Esophagus squamous epithelium (tissue), 5 donors: ENCODE measurements at regions not wholly inside any gene's neighbourhood (a gene's known extent, or its start where the extent isn't known, plus 50 kb on each side); places are given as distances from the start of the nearest gene placed in this dataset.

Experiments
- DNase-seq: peaks from one replicate; lab custom pipeline; 2025; lab: John Stamatoyannopoulos, UW
- H3K27ac ChIP-seq, 4 donors: fragments of 200-600 bp; sonication (generic); one replicate each; pipeline ENCODE4 v1.5.1; 2016 to 2019; ENCODE audit warnings: mild to moderate bottlenecking in 1 of 4
- H3K27me3 ChIP-seq, 4 donors: fragments of 200-600 bp; sonication (generic); 1 replicate in 3 of 4; 2 replicates in 1 of 4; pipeline versions ENCODE4 v1.5.1 to v1.6.0; 2017 to 2021; ENCODE audit warnings: antibody characterized with exemption in 1 of 4
- H3K36me3 ChIP-seq, 3 donors: fragments of 200-600 bp; sonication (generic); one replicate each; pipeline ENCODE4 v1.5.1; 2016 to 2019
- H3K4me1 ChIP-seq, 3 donors: fragments of 200-600 bp; sonication (generic); one replicate each; pipeline ENCODE4 v1.5.1; 2017 to 2019
- H3K4me3 ChIP-seq, 4 donors: fragments of 200-600 bp; sonication (generic); 1 replicate in 3 of 4; 2 replicates in 1 of 4; pipeline ENCODE4 v1.5.1; 2016 to 2019; ENCODE audit warnings: mild to moderate bottlenecking in 2 of 4, moderate library complexity in 1 of 4
- H3K9me3 ChIP-seq, 3 donors: fragments of 200-600 bp; sonication (generic); one replicate each; pipeline ENCODE4 v1.5.1; 2016 to 2019
- POLR2A ChIP-seq, 4 donors: fragments of 450-650 bp; IDR thresholded peaks; one replicate each; pipeline ENCODE4 v1.6.1; 2017; ENCODE audit warnings: antibody characterized with exemption in 4 of 4, mild to moderate bottlenecking in 4 of 4, moderate library complexity in 3 of 4
- WGBS, 2 donors: methylation state at CpG; one replicate each; pipeline ENCODE4 v1.1.5; 2018; 5-methylcytosine and 5-hydroxymethylcytosine counted together
- intact Hi-C: fragments of 100-400 bp; cut with DNase I; formaldehyde crosslinking; loops from one replicate; pipeline ENCODE4 v1.15.0; 2022
- TF ChIP-seq, protein P1 (sequence below), 6 experiments: fragments of 450-650 bp in 4 of 6; fragments of 200-600 bp in 2 of 6; sonication (generic) in 2 of 6; IDR thresholded peaks; one replicate each; pipeline ENCODE4 v1.5.1; 2016 to 2019; ENCODE audit warnings: antibody characterized with exemption in 6 of 6, mild to moderate bottlenecking in 4 of 6, moderate library complexity in 4 of 6
- donor health status: DM: yes; HTN: yes; CAD: no.

DNA sequence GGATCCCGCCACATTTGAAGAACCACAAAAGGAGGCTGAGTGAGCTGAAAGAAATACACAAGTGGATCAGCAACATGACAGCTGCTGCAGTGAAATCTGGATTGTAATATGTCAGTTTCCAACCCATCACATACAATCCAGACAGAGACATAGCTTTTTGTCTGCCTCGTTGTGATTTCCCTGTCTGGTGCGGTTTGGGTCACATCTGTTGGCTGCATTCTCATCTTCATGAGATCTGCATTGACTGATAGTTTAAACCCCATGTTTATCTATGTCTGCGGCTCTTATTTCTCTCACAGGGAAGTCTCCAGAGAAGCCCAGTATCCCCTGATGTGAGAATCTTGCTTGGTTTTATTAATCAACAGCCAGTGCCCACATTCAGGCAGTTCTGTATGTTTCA lies 403.1 kb upstream of the ZNF608 start:
- H3K27me3 ChIP-seq = no peaks in the 10 kb centered on the region
- no peak overlapping the region for H3K27ac ChIP-seq
- H3K9me3 ChIP-seq = no peaks in the 10 kb centered on the region
- no peak overlapping the region for H3K4me3 ChIP-seq
- 72 to 82% methylated on average over 4 of the region's 4 CpGs for WGBS, 2 donors
- TF ChIP-seq, protein P1, sequence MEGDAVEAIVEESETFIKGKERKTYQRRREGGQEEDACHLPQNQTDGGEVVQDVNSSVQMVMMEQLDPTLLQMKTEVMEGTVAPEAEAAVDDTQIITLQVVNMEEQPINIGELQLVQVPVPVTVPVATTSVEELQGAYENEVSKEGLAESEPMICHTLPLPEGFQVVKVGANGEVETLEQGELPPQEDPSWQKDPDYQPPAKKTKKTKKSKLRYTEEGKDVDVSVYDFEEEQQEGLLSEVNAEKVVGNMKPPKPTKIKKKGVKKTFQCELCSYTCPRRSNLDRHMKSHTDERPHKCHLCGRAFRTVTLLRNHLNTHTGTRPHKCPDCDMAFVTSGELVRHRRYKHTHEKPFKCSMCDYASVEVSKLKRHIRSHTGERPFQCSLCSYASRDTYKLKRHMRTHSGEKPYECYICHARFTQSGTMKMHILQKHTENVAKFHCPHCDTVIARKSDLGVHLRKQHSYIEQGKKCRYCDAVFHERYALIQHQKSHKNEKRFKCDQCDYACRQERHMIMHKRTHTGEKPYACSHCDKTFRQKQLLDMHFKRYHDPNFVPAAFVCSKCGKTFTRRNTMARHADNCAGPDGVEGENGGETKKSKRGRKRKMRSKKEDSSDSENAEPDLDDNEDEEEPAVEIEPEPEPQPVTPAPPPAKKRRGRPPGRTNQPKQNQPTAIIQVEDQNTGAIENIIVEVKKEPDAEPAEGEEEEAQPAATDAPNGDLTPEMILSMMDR (IDR thresholded peaks at IDR 0.05) = no peak
- TF ChIP-seq POLR2A (IDR thresholded peaks at IDR 0.05) = no peak
- H3K36me3 ChIP-seq = no peaks in the 10 kb centered on the region
- no peak for DNase-seq
- H3K4me1 ChIP-seq = peaks cover 0 to 5% (median 0%) of the 10 kb centered on the region in 3 donors
- intact Hi-C loops = no loop called here

DNA sequence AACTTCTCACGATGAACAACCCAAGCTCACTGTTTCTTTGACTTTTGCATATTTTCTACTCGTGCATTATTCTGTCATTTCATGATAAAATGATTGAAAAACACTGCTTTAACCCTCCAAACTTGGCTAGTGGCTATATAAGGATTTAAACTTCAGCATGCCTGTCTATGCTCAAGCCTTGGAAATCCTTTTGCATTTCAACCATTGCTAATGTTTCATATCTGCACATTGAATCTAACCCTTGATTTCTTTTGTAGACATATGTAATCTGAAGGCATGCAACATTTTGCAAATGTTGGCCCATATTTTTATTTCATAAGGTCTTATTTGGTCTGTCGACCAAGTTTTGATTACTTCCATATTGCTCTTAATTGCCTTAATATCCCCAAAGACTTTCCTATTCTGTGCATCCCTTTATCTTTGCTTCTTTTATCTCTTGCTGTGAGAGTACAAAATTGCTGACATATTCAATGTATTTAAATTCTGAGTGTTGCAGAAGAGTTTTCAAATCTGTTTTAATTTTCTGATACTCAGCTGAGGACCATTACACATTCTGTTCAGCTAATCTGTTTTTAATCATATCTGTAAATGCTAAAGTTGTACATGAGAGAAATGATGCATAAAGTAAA lies 403.7 kb upstream of the ZNF608 start:
- Histone ChIP-seq H3K27ac (no peak overlapping the region), H3K36me3 (no peaks in the 10 kb centered on the region), H3K27me3 (no peaks in the 10 kb centered on the region), H3K4me3 (no peak overlapping the region), H3K4me1 (peaks cover 0 to 5% (median 0%) of the 10 kb centered on the region in 3 donors), H3K9me3 (no peaks in the 10 kb centered on the region)
- DNase-seq = no peak
- intact Hi-C loops = no loop called here
- WGBS, 2 donors = 62 to 63% methylated on average over 3 of the region's 3 CpGs
- no peak for TF ChIP-seq POLR2A (IDR thresholded peaks at IDR 0.05)
- TF ChIP-seq, protein P1 (IDR thresholded peaks at IDR 0.05) = no peak

DNA sequence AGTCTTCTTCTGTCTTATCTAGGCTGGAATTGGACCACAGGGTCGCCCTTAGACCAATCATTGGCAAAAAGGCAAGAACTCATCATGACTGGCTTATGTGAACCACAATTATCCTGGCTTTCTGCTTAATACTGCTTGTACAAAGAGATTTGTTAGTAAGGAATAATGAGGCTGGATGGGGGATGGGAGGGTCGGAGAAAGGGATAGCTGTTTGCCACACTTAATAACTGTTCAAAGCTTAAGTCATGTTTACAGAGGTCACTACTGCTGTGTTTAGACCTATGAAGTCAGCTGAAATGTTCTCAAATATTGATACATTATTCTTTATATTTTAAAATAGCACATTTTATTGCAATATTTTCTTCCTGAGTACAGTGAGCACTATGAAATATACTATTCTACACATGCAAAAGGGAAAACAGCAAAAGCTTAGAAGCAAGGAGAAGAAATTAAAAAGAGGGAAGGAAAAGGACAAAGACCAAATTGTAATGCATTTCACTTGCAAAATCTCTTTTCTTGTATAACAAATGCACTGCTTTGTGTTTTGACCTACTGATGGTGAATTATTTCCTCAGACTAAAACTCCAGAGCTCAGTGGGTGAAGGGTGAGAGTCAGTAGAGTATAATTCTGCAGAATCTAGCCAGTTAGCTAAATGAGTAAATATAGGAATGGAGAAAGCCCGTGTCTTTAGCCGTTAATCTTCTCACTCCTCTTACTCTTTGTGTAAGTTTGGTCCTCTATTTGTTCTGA lies 404.9 kb upstream of the ZNF608 start:
- DNase-seq = no peak
- TF ChIP-seq, protein P1 (IDR thresholded peaks at IDR 0.05) = no peak
- TF ChIP-seq POLR2A (IDR thresholded peaks at IDR 0.05) = no peak
- H3K4me3 ChIP-seq = no peak overlapping the region
- no peaks in the 10 kb centered on the region for H3K36me3 ChIP-seq
- H3K4me1 ChIP-seq = peaks cover 0 to 5% (median 0%) of the 10 kb centered on the region in 3 donors
- intact Hi-C loops = no loop called here
- no peaks in the 10 kb centered on the region for H3K9me3 ChIP-seq
- WGBS, 2 donors = 51 to 64% methylated on average over 4 of the region's 4 CpGs
- H3K27ac ChIP-seq = no peak overlapping the region
- no peaks in the 10 kb centered on the region for H3K27me3 ChIP-seq

DNA sequence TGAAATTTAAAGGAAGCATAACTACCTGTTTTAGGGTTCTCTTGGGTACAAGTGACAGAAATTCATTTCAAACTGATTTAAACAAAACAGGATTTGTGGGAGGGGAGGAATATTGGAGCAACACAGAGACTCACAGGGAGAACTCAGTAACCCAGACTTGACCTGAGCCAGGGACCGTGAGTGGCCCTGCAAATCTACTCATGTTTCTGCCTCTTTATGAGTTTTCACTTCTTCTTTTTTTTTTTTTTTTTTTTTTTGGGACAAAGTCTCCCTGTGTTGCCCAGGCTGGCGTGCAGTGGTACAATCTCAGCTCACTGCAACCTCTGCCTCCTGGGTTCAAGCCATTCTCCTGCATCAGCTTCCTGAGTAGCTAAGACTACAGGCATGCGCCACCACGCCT lies 405.6 kb upstream of the ZNF608 start:
- Histone ChIP-seq H3K27ac (no peak overlapping the region), H3K9me3 (no peaks in the 10 kb centered on the region), H3K4me1 (peaks cover 0 to 5% (median 0%) of the 10 kb centered on the region in 3 donors), H3K27me3 (no peaks in the 10 kb centered on the region), H3K36me3 (no peaks in the 10 kb centered on the region), H3K4me3 (no peak overlapping the region)
- no peak for TF ChIP-seq POLR2A (IDR thresholded peaks at IDR 0.05)
- TF ChIP-seq, protein P1 (IDR thresholded peaks at IDR 0.05) = no peak
- intact Hi-C loops = no loop called here
- WGBS, 2 donors = 68 to 89% methylated on average over 1 to 4 of the region's 4 CpGs
- no peak for DNase-seq

DNA sequence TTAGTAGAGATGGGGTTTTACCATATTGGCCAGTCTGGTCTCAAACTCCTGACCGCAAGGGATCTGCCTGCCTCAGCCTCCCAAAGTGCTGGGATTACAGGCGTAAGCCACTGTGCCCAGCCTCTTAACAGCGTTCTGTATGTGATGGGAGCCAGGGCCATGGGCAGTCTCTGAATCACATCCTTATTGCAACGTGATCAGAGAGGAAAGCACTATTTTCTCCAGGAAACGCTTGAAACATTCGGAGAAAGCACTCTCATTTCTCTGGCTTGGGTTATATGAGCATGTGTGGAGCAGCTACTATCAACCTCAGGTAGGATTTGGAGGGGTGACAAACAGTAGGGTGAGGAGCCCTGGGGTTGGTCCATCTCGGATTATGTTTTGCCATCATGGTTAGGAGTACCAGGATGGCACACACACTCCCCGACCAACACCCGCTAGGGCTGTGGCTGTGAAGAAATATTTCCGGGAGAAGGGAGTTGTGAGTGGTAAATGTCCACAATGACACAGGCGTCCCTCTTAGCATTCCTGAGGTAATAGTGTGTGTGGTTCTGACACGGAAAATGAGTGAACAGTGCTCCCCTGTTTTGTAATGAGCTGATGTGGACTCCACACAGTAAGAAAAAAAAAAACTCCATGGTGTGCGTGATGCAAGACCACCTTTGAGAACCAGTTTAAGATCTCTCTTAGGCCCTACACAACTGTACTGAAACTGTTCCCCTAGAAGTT lies 406.2 kb upstream of the ZNF608 start:
- WGBS, 2 donors = 92 to 97% methylated on average over 6 to 13 of the region's 13 CpGs
- intact Hi-C loops = no loop called here
- H3K4me3 ChIP-seq = no peak overlapping the region
- no peaks in the 10 kb centered on the region for H3K36me3 ChIP-seq
- no peaks in the 10 kb centered on the region for H3K27me3 ChIP-seq
- TF ChIP-seq, protein P1 (IDR thresholded peaks at IDR 0.05) = no peak
- no peak for TF ChIP-seq POLR2A (IDR thresholded peaks at IDR 0.05)
- no peak overlapping the region for H3K27ac ChIP-seq
- DNase-seq = no peak
- H3K4me1 ChIP-seq = peaks cover 0 to 5% (median 0%) of the 10 kb centered on the region in 3 donors
- H3K9me3 ChIP-seq = no peaks in the 10 kb centered on the region
